Kidney epithelial cell (primary cell): ENCODE measurements at regions not wholly inside any gene's neighbourhood (a gene's known extent, or its start where the extent isn't known, plus 50 kb on each side); places are given as distances from the start of the nearest gene placed in this dataset.

Experiments
- DNase-seq: peaks from one replicate; pipeline ENCODE4 v3.0.0-alpha.2; 2010; ENCODE audit warnings: low read depth
- H3K27me3 ChIP-seq: 2 replicates; pipeline ENCODE4 v1.6.0; 2011; ENCODE audit warnings: low read length; ENCODE audit not compliant: control insufficient read depth, insufficient read depth
- H3K36me3 ChIP-seq: 2 replicates; pipeline ENCODE4 v1.5.1; 2011; ENCODE audit warnings: low read length; ENCODE audit not compliant: control insufficient read depth, insufficient read depth
- H3K4me3 ChIP-seq: 2 replicates; pipeline ENCODE4 v1.5.1; 2011; ENCODE audit warnings: low read depth, mild to moderate bottlenecking, control low read depth, low read length
- TF ChIP-seq, protein P1 (sequence below): IDR thresholded peaks from 2 replicates; pipeline ENCODE4 v1.5.1; 2011; ENCODE audit warnings: mild to moderate bottlenecking, moderate library complexity, low read length, control low read depth, inconsistent platforms; ENCODE audit not compliant: insufficient read depth, poor library complexity, severe bottlenecking

DNA sequence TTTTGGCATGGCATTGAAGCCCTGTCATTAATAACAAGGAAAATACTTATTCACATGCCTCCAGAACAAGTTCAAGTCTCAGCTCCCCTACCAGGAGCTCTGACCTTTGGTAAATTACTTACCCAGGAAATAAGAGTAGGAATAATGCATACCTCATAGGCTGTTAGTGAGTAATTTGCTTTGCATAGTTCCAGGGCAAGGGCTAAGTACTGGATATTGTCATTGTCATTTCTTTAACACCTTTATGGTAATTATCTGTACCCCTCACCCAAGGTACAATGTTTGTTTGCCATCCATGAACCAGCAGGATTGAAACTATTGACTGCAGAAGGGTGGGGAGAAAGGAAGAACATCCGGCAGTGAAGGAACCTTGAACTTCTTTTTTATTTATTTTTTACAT, 148.5 kb downstream of the SOX2 start:
- TF ChIP-seq, protein P1, sequence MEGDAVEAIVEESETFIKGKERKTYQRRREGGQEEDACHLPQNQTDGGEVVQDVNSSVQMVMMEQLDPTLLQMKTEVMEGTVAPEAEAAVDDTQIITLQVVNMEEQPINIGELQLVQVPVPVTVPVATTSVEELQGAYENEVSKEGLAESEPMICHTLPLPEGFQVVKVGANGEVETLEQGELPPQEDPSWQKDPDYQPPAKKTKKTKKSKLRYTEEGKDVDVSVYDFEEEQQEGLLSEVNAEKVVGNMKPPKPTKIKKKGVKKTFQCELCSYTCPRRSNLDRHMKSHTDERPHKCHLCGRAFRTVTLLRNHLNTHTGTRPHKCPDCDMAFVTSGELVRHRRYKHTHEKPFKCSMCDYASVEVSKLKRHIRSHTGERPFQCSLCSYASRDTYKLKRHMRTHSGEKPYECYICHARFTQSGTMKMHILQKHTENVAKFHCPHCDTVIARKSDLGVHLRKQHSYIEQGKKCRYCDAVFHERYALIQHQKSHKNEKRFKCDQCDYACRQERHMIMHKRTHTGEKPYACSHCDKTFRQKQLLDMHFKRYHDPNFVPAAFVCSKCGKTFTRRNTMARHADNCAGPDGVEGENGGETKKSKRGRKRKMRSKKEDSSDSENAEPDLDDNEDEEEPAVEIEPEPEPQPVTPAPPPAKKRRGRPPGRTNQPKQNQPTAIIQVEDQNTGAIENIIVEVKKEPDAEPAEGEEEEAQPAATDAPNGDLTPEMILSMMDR, result no peak
- no peak overlapping the region for H3K4me3 ChIP-seq
- H3K36me3 ChIP-seq, result no peaks in the 10 kb centered on the region
- DNase-seq, result no peak
- no peaks in the 10 kb centered on the region for H3K27me3 ChIP-seq

DNA sequence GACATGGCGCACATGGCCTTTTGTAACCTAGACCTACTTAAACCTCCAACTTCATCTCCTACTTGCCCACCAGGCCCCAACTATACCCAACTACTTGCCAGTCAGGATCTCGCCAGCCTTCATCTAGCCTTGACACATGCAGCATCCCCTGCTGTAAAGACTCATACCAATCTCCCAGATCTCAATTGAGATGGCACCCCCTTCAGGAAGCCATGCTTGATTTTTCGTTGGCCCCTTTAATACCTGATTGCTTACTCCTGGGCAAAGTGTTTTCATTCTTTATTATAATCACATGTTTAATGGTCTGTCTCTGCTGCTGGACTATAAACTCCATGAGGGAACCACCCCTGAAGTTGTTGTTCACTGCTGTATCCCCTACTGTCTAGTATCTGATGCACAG, 150.8 kb downstream of the SOX2 start:
- Histone ChIP-seq H3K27me3 (no peaks in the 10 kb centered on the region), H3K36me3 (no peaks in the 10 kb centered on the region), H3K4me3 (no peak overlapping the region)
- DNase-seq, result no peak
- TF ChIP-seq, protein P1, result no peak

DNA sequence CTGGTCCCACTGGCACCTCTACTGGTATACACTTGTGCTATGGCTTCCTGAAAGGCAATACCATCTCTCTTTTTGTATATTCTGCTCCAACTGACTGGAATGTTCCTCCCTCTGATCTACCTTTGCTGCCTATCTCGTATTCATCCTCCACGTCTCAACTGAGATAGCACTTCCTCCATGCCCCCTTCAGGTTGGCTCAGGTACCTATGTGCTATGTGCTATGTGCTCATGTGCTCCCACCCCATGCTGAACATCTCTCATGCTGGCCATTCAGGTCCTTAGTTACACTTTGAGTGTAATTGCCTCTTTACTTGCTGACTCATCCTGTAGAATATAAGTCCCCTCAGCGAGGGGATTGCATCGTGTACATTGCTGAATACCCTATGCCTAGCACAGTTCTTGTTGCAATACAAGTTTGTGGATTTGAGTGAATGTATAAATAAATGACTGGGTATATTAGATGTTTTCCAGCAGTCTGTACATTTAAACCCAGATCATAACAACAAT, 156.9 kb downstream of the SOX2 start:
- TF ChIP-seq, protein P1, result no peak
- no peaks in the 10 kb centered on the region for H3K27me3 ChIP-seq
- no peaks in the 10 kb centered on the region for H3K36me3 ChIP-seq
- no peak overlapping the region for H3K4me3 ChIP-seq
- no peak for DNase-seq

DNA sequence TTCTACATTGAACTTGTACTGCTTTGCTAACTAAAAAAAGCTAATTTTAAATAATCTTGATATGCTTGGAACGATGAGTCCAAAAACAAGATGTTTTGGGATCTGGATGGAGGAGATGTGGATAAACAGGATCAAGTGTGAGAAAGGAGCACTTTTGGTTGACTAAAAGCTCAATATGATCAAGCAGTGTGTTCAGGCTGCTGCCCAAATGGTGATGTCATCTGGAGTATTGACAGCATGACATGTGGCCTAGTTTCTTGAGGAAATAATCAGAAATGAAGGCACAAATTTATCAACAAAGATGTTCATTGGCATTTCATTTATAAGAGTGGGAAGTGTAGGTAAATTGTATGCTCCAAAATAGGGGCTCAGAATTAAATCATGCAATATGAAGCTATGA, 161.2 kb downstream of the SOX2 start:
- no peaks in the 10 kb centered on the region for H3K27me3 ChIP-seq
- H3K4me3 ChIP-seq, result no peak overlapping the region
- no peaks in the 10 kb centered on the region for H3K36me3 ChIP-seq
- DNase-seq, result no peak
- TF ChIP-seq, protein P1, result no peak

DNA sequence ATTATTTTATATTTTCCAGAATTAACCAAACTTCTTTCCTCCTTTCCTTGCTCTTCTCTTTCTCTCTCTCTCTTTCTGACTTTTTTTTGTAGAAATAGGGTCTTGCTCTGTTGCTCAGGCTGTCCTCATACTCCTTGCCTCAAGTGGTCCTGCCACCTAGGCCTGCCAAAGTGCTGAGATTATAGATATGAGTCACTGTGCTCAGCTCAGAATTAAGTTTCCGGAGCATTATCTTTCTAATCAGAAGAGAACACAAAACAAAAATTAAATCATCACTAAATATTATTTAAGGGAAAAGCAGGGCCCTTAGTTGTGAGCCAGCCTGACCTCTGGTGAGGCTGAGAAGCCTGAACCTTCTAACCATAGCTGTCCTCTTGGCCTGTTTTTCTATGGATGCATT, 168.2 kb downstream of the SOX2 start:
- Histone ChIP-seq H3K4me3 (no peak overlapping the region), H3K36me3 (no peaks in the 10 kb centered on the region), H3K27me3 (no peaks in the 10 kb centered on the region)
- DNase-seq, result no peak
- TF ChIP-seq, protein P1, result no peak

DNA sequence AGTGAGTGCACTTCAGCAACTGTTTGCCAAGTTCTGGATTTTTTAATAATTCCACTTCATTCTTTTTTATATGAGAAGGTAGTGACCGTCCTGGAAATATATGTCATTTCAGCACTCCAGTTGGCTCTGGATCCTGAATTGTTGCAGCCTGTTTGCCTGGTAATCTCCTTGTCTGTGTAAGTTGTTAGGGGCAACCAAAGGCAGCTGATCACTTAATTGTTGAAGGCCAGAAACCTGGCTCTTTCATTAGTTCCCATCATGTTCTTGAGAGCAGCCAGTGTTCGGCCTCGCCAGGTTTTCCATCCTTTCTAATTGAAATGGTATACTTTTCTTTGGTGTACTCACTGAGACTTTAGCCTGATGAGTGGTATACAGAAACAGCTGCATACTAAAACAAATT, 168.6 kb downstream of the SOX2 start:
- no peaks in the 10 kb centered on the region for H3K36me3 ChIP-seq
- TF ChIP-seq, protein P1, result no peak
- no peak for DNase-seq
- H3K4me3 ChIP-seq, result no peak overlapping the region
- H3K27me3 ChIP-seq, result no peaks in the 10 kb centered on the region
